HFF-Myc (cell line): ENCODE measurements at regions not wholly inside any gene's neighbourhood (a gene's known extent, or its start where the extent isn't known, plus 50 kb on each side); places are given as distances from the start of the nearest gene placed in this dataset.

Source experiments
- DNase-seq: peaks from one replicate; pipeline ENCODE4 v3.0.0-alpha.2; 2011; ENCODE audit warnings: low read depth; ENCODE audit errors: extremely low read depth
- H3K4me3 ChIP-seq: replicated peaks from 2 replicates; pipeline ENCODE4 v1.5.1; 2011; ENCODE audit warnings: low read depth, mild to moderate bottlenecking, control low read depth, low read length
- TF ChIP-seq, protein P1 (sequence below): IDR thresholded peaks from 2 replicates; pipeline ENCODE4 v1.5.1; 2012; ENCODE audit warnings: mild to moderate bottlenecking, low read depth, low read length, control low read depth; ENCODE audit errors: missing control alignments

DNA sequence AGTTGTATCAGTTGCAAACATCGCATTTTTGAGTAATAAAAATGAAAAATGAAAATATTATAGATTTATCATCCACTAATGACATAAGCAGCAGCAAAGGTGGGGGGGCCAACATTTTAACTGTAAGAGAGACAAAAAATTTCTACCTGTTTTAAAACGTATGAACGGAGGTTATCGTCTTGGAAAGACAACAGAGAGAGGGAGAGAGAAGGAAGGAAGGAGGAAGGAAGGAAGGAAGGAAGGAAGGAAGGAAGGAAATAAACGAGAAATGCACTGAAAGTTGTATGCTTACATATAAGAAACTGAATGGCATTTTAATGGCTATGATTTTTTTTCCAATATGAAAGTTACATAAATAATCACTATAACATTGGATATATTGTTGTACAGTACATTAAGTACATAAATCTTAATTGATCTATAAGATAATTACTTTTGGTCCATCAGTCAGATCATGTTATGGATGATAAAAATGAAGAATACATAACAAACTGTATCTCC lies 862.8 kb upstream of the SLITRK1 start:
- TF ChIP-seq, protein P1, sequence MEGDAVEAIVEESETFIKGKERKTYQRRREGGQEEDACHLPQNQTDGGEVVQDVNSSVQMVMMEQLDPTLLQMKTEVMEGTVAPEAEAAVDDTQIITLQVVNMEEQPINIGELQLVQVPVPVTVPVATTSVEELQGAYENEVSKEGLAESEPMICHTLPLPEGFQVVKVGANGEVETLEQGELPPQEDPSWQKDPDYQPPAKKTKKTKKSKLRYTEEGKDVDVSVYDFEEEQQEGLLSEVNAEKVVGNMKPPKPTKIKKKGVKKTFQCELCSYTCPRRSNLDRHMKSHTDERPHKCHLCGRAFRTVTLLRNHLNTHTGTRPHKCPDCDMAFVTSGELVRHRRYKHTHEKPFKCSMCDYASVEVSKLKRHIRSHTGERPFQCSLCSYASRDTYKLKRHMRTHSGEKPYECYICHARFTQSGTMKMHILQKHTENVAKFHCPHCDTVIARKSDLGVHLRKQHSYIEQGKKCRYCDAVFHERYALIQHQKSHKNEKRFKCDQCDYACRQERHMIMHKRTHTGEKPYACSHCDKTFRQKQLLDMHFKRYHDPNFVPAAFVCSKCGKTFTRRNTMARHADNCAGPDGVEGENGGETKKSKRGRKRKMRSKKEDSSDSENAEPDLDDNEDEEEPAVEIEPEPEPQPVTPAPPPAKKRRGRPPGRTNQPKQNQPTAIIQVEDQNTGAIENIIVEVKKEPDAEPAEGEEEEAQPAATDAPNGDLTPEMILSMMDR = no peak
- H3K4me3 ChIP-seq = no peak overlapping the region
- DNase-seq = no peak

DNA sequence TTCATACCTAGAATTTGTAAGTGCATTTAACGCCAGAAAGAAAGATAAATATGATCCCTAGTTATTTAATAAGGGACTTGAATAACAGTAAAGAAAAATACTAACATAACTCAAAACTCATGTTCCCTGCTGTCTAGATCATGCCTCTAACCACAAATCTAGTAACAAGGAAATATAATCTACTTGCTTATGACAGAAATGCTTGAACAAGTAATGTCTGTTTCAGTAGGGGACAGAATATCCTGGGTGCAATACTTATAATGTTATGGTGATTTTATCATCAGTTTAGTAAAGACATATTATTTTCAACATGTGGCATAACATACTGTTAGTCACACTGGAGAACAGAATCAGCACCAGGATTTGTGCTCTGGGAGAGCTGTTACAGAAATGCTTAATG lies 861.9 kb upstream of the SLITRK1 start:
- H3K4me3 ChIP-seq = no peak overlapping the region
- TF ChIP-seq, protein P1 = no peak
- DNase-seq = no peak

DNA sequence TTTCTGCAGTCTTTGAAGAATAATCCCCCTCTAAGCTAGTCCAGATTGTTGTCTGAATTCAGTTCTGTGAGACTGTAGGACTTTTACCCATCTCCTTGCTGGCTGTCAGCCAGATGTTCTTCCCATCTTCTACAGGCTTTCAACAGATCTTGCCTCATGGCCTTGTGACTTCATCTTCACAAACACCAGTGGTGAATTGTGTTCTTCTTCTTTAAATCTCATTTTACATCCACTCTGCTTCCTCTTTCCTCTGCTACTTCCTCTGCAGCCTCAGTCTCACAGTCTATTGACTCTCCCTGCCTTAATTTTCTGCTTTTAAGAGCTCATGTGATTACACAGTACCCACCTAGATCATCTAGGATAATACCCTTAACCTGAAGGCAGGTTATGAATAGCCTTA lies 859.0 kb upstream of the SLITRK1 start:
- DNase-seq = no peak
- TF ChIP-seq, protein P1 = no peak
- H3K4me3 ChIP-seq = no peak overlapping the region

DNA sequence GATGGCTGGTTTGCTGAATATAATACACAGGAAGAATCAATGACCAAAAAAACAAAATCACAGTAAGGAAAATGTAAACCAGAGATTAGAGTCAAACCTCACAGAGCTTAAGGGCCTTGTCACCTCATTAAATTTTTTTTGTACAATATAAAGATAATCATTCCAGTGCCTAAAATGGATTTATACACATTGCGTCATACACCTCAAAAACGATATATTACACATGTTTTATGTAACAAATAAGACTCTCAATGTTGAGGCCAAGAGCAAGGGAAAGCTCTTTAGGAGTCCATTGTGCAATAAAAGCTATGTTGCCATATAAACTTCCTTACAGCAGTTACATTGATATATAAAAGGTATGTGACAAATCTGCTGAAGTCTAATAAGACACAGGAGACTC lies 856.7 kb upstream of the SLITRK1 start:
- DNase-seq = no peak
- no peak overlapping the region for H3K4me3 ChIP-seq
- TF ChIP-seq, protein P1 = no peak

DNA sequence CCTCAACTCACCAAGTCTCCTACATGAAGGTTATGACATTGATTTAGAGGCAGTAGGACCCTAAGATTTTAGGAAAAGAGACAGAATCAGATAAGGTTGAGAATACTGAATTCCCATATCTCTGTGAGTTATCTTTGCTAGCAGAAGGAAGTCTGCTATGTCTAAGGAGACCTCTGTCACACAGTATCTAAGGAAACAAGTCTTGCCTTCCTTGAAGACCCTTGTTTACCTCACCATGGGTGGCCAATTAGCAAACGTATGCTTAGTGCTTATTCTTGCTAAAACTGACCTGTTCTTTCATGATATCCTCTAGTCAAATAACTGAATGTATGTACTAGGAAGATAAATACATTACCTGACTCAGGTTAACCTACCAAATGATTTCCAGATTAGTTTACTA lies 855.4 kb upstream of the SLITRK1 start:
- H3K4me3 ChIP-seq = no peak overlapping the region
- DNase-seq = no peak
- TF ChIP-seq, protein P1 = no peak

DNA sequence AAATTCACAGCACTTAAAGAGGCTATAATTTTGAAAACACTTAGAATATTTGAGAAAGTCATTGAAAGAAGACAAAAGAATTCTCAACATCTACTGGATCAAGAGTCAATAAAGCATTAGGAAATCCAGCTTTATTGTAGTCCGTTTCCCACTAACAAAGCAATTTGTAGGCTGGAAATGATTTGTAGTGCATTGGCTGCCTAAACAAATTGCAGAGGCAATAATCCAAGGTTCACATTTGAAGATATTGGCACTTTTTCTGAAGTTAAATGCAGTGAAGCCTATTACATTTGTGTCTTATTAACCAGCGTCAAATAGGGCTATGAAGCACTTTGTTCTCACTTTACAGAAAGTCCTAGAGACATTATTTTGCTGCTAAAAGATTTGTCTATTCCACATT lies 848.1 kb upstream of the SLITRK1 start:
- TF ChIP-seq, protein P1 = no peak
- DNase-seq = no peak

More for the DNA sequence above, 848.1 kb upstream of the SLITRK1 start:
- H3K4me3 ChIP-seq = no peak overlapping the region
